ENCODE measurements at regions not wholly inside any gene's neighbourhood (a gene's known extent, or its start where the extent isn't known, plus 50 kb on each side); places are given as distances from the start of the nearest gene placed in this dataset.

DNA sequence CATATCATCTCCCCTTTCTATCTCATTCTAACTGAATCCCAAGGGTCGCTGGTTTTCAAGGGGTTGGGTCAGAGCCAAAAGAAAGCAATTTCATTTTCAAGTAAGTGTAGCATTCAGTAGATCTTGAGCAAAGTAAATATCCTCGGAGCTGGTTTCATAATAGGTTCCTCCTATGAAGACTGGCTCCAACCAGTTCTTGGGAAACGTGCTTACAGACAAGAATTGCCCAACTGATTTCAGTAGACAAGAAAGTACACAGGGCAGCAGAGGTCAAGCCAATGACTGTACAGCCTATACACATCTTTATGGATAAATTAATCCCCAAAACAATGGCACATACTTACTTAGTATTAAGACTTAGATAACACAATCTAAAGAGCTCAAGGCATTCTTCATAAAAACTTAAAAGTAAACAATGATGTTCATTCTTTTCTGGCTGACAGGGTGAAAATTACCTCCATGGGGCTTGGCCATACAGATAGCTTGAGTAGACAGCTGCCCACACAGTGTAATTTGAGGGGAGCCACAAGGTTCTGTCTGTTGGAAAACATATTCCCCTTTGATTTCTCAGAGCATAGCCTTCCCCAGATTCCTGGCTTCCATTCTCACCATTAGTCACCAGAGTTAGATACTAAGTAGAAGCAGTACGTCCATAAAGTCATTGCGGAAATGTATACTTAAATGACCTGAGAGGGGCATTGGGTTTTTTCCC, 163.9 kb downstream of the ARRDC3 start:
- POLR2A ChIA-PET (ENCODE audit: partially characterized antibody) = interaction anchor here (1.2 to 1.9 kb wide), 3 partner anchors 160 to 165 kb away, joined by 3 to 12 read pairs (median 4); partner anchors contain the start of gene ARRDC3
- DNase-seq (ENCODE audit: low read depth in 1 of 2, low spot score in 2 of 2) (no peak), FAIRE-seq (no peak)
- H3K79me2 ChIP-seq (ENCODE audit: control insufficient read depth in 1 of 2, insufficient read depth in 2 of 2, low read length in 2 of 2) = no peaks in the 10 kb centered on the region
- no peak overlapping the region for H3K14ac ChIP-seq (ENCODE audit: insufficient read length)
- CTCF ChIA-PET (ENCODE audit: partially characterized antibody) = interaction anchor here (0.7 to 8.2 kb wide), 54 partner anchors 8 to 359 kb away, joined by 3 to 144 read pairs (median 4); partner anchors contain the start of gene ARRDC3
- H3K27ac ChIP-seq (ENCODE audit: low read depth, low read length) = no peak overlapping the region
- H3K4me1 ChIP-seq (replicated peaks in 1 of 4; ENCODE audit: control insufficient read depth in 3 of 4, insufficient read depth in 4 of 4, low read length in 3 of 4) = no peaks in the 10 kb centered on the region
- WGBS, 2 experiments (ENCODE audit: extremely low coverage in 1 of 2, insufficient coverage in 1 of 2, insufficient read length in 1 of 2, insufficient replicate concordance in 2 of 2, low coverage in 1 of 2, low lambda C conversion rate in 2 of 2, missing lambda C conversion rate in 1 of 2) = 96% methylated on average over 5 of the region's 5 CpGs; no CpG with 5 or more reads in 1 of the 2 experiments
- no peaks in the 10 kb centered on the region for H3K9me3 ChIP-seq (ENCODE audit: insufficient read depth in 2 of 2, low read depth in 1 of 2, low read length in 1 of 2)
- H3K23ac ChIP-seq (ENCODE audit: insufficient read length) = no peak overlapping the region
- H3K4me2 ChIP-seq (ENCODE audit: insufficient read depth in 1 of 2, low read depth in 2 of 2, low read length in 2 of 2) = no peak overlapping the region
- H3K36me3 ChIP-seq (ENCODE audit: control insufficient read depth in 2 of 4, insufficient read depth in 4 of 4, low read length in 3 of 4) = no peaks in the 10 kb centered on the region
- H4K20me1 ChIP-seq (replicated peaks in 1 of 2; ENCODE audit: control insufficient read depth in 1 of 2, insufficient read depth in 2 of 2, low read length in 2 of 2) = no peaks in the 10 kb centered on the region
- H3K4ac ChIP-seq (replicated peaks; ENCODE audit: insufficient read length, low read depth, low read length) = no peak overlapping the region
- H4K8ac ChIP-seq (ENCODE audit: extremely low read depth, insufficient read depth, low read length) = no peak overlapping the region
- no peaks in the 10 kb centered on the region for H3K27me3 ChIP-seq (replicated peaks in 1 of 4; ENCODE audit: control insufficient read depth in 3 of 4, extremely low read depth in 1 of 4, insufficient read depth in 3 of 4, low read length in 3 of 4)
- H4K5ac ChIP-seq (ENCODE audit: insufficient read length, low read depth, low read length) = no peak overlapping the region
- no peaks in the 10 kb centered on the region for H3K23me2 ChIP-seq (ENCODE audit: low read depth, low read length)
- no peak overlapping the region for H2BK5ac ChIP-seq (ENCODE audit: low read depth, low read length)
- H3K56ac ChIP-seq (replicated peaks; ENCODE audit: insufficient read length, low read depth, low read length) = no peak overlapping the region
- H2BK20ac ChIP-seq (ENCODE audit: low read length) = no peak overlapping the region
- H3K18ac ChIP-seq (ENCODE audit: extremely low read depth, low read length) = no peak overlapping the region
- H2AK5ac ChIP-seq (ENCODE audit: low read depth, low read length) = no peak overlapping the region
- no peak overlapping the region for H2BK120ac ChIP-seq (replicated peaks; ENCODE audit: low read depth, low read length)
- H3K4me3 ChIP-seq (ENCODE audit: extremely low read depth in 1 of 4, insufficient read depth in 2 of 4, low read depth in 3 of 4, low read length in 4 of 4) = no peak overlapping the region
- no peak overlapping the region for H2AFZ ChIP-seq (ENCODE audit: low read length)
- H2BK15ac ChIP-seq (ENCODE audit: low read length) = no peak overlapping the region
- H3K9ac ChIP-seq (replicated peaks in 1 of 4; ENCODE audit: extremely low read depth in 1 of 4, low read depth in 3 of 4, low read length in 3 of 4) = no peak overlapping the region
- H3K79me1 ChIP-seq (ENCODE audit: low read depth, low read length) = no peaks in the 10 kb centered on the region
- H2BK12ac ChIP-seq (ENCODE audit: low read depth, low read length) = no peak overlapping the region
- H4K91ac ChIP-seq (replicated peaks; ENCODE audit: insufficient read length, low read length) = no peak overlapping the region
- TF ChIP-seq SIN3A (conservative IDR thresholded peaks at IDR 0.05 in 1 of 2, IDR thresholded peaks at IDR 0.05 in 1 of 2; ENCODE audit: low read depth in 1 of 2, low read length in 2 of 2) (no peak), EP300 (IDR thresholded peaks at IDR 0.05; ENCODE audit: borderline replicate concordance in 1 of 2, low read depth in 2 of 2, low read length in 2 of 2) (no peak), SAP30 (IDR thresholded peaks at IDR 0.05; ENCODE audit: insufficient read depth, insufficient replicate concordance, low read length) (no peak), HDAC2 (IDR thresholded peaks at IDR 0.05; ENCODE audit: borderline replicate concordance in 1 of 2, low read depth in 2 of 2, low read length in 2 of 2) (no peak), SP2 (IDR thresholded peaks at IDR 0.05; ENCODE audit: low read length) (no peak), SP1 (IDR thresholded peaks at IDR 0.05; ENCODE audit: low read depth, low read length) (no peak), TEAD4 (IDR thresholded peaks at IDR 0.05; ENCODE audit: low read depth, low read length) (no peak), HDAC6 (IDR thresholded peaks at IDR 0.05; ENCODE audit: low read depth, low read length) (no peak), POLR2A (IDR thresholded peaks at IDR 0.05; ENCODE audit: control extremely low read depth in 1 of 2, low read depth in 2 of 2, low read length in 2 of 2) (no peak), GTF2F1 (IDR thresholded peaks at IDR 0.05; ENCODE audit: borderline replicate concordance, low read depth, low read length) (no peak), RNF2 (IDR thresholded peaks at IDR 0.05; ENCODE audit: borderline replicate concordance, low read depth, low read length, missing control alignments, poor library complexity, severe bottlenecking) (no peak)

Data from H1 (cell line).